ENCODE measurements at regions not wholly inside any gene's neighbourhood (a gene's known extent, or its start where the extent isn't known, plus 50 kb on each side); places are given as distances from the start of the nearest gene placed in this dataset.

DNA sequence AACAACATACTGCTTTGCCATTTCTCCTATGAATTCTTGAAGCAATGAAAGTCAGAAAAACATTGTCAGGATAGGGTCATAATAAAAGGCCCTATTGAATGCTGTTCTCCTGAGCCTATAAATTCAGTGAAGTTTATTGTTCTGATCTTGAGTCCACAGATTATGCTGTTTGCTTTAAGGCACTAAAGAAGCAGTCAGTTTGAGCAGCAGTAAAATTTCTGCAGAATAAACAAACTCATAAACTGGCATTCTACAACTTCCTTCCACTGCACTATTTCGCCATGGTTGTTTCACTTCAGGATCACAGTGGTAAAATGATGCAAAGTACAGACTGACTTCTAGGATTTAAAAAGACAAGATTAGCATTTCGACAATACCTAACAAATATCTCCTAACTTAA is 503.2 kb downstream of the SH2D4B start:
- DNase-seq (no peak), ATAC-seq (no peak)
- intact Hi-C loops (cut with DNase I; ENCODE audit: low total_unique reads) = no loop called here
- H3K36me3 ChIP-seq = no peaks in the 10 kb centered on the region
- H3K27me3 ChIP-seq = no peaks in the 10 kb centered on the region
- in situ Hi-C loops (cut with MboI; ENCODE audit: low sequenced_read_pairs in 4 of 4) = no loop called here
- H3K4me3 ChIP-seq = no peak overlapping the region
- TF ChIP-seq CTCF (IDR thresholded peaks at IDR 0.05 in 4 of 5, conservative IDR thresholded peaks at IDR 0.05 in 1 of 5) = no peak
- TF ChIP-seq POLR2A (IDR thresholded peaks at IDR 0.05) = no peak
- no peak overlapping the region for H3K27ac ChIP-seq
- no peaks in the 10 kb centered on the region for H3K4me1 ChIP-seq
- peaks cover 0 to 5% (median 0%) of the 10 kb centered on the region in 3 donors for H3K9me3 ChIP-seq

DNA sequence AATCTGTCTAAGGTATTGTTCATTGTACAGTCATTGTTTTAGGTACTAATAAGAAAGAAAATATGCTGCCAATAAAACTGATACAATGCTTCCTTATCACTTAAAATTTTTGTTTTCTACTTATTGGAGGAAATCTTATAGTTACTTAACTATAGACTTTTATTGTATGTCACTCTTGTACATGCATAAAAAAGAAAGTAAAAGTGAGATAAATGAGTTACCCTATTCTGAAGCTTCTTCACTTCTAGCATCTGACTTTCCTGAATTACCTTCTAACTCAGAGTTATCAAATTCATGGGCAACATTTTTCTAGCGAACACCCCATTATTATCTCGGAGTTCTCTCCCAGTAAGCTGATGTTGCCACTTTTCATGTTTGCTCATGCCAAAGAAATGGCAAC is 504.9 kb downstream of the SH2D4B start:
- Histone ChIP-seq H3K4me3 (no peak overlapping the region), H3K4me1 (no peaks in the 10 kb centered on the region), H3K36me3 (no peaks in the 10 kb centered on the region), H3K27me3 (no peaks in the 10 kb centered on the region), H3K27ac (no peak overlapping the region), H3K9me3 (no peaks in the 10 kb centered on the region)
- TF ChIP-seq CTCF (IDR thresholded peaks at IDR 0.05 in 4 of 5, conservative IDR thresholded peaks at IDR 0.05 in 1 of 5) (no peak), POLR2A (IDR thresholded peaks at IDR 0.05) (no peak)
- ATAC-seq (no peak), DNase-seq (no peak)
- intact Hi-C loops (cut with DNase I; ENCODE audit: low total_unique reads) = no loop called here
- in situ Hi-C loops (cut with MboI; ENCODE audit: low sequenced_read_pairs in 4 of 4) = no loop called here

DNA sequence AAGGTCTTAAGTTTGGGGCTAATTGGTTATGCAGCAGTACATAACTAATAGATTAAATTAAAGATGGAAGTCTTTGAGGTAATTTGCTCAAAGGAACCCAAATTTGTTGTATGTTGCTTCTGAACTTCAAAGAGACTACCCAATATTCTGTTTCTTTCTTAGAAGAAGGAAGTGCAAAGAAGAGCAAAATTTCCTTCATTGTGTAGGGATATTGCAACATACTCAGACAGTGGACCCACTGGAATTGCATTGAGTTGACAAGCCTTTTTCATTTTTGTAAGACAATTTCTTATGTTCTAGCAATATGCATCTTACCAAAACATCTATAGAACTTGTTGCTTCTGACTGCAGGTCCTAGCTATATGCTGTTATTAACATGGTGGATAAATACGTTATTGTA is 527.8 kb downstream of the SH2D4B start:
- Histone ChIP-seq H3K9me3 (no peaks in the 10 kb centered on the region), H3K27ac (no peak overlapping the region), H3K36me3 (no peaks in the 10 kb centered on the region), H3K27me3 (no peaks in the 10 kb centered on the region), H3K4me1 (no peaks in the 10 kb centered on the region), H3K4me3 (no peak overlapping the region)
- no peak for ATAC-seq
- TF ChIP-seq CTCF (IDR thresholded peaks at IDR 0.05 in 4 of 5, conservative IDR thresholded peaks at IDR 0.05 in 1 of 5) = no peak
- no peak for TF ChIP-seq POLR2A (IDR thresholded peaks at IDR 0.05)
- no peak for DNase-seq
- in situ Hi-C loops (cut with MboI; ENCODE audit: low sequenced_read_pairs in 4 of 4) = no loop called here
- intact Hi-C loops (cut with DNase I; ENCODE audit: low total_unique reads) = no loop called here

DNA sequence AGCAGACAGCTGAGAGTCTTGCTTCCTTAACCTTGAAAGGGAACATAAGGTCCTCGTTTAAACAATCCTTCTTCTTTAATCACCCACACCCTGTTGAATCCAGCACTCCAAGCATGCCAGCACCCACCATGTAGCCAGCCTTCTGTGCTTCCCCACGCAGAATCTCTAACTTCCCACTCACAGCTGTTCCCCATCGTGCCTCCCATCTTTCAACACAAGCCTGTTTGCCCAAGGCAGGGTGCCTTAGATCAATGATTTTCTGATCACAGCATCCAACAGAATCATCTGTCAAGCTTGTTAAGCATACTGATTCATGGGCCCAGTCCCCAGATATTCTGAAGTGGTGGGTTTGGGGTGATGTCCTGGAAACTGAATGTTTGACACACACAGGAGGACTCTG is 530.8 kb downstream of the SH2D4B start:
- in situ Hi-C loops (cut with MboI; ENCODE audit: low sequenced_read_pairs in 4 of 4) (no loop called here), intact Hi-C loops (cut with DNase I; ENCODE audit: low total_unique reads) (no loop called here)
- no peak for DNase-seq
- H3K9me3 ChIP-seq = no peaks in the 10 kb centered on the region
- no peak overlapping the region for H3K4me3 ChIP-seq
- H3K4me1 ChIP-seq = no peaks in the 10 kb centered on the region
- no peak for TF ChIP-seq CTCF (IDR thresholded peaks at IDR 0.05 in 4 of 5, conservative IDR thresholded peaks at IDR 0.05 in 1 of 5)
- TF ChIP-seq POLR2A (IDR thresholded peaks at IDR 0.05) = no peak
- ATAC-seq = no peak
- H3K36me3 ChIP-seq = no peaks in the 10 kb centered on the region
- no peak overlapping the region for H3K27ac ChIP-seq
- H3K27me3 ChIP-seq = no peaks in the 10 kb centered on the region

DNA sequence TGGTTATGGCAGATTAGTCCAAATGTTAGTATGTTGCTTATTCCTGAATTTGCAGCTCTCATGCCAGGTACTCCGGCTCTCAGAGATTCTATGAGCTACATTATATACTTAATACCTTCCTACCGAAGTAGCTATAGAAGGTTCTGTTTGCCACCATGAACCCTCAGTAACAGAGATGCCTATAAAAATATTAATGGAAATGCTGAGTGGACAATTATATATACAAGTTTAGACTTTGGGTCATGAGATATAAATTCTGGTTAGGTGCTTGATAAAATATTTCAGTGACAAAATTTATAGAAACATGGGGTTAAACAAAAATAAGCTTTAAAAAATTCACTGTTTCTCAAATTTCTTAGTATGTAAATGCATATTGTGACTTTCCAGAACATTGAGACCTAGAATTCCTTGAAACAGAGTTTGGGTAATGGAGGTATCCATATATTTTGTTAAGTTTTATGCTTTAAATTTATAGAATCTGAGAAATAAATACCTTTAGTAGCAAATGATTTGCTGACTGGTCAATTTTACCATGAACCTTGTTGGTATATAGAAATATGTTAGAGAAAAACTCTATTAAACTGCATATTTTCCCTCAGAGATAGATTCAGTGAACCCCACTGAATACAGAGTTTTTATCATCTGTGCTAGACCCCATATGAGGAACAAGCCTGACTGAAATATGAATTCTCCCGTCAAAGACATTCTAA is 533.5 kb downstream of the SH2D4B start:
- no peak for DNase-seq
- H3K4me3 ChIP-seq = no peak overlapping the region
- in situ Hi-C loops (cut with MboI; ENCODE audit: low sequenced_read_pairs in 4 of 4) = no loop called here
- ATAC-seq = no peak
- intact Hi-C loops (cut with DNase I; ENCODE audit: low total_unique reads) = no loop called here
- no peaks in the 10 kb centered on the region for H3K4me1 ChIP-seq
- no peaks in the 10 kb centered on the region for H3K9me3 ChIP-seq
- no peaks in the 10 kb centered on the region for H3K36me3 ChIP-seq
- H3K27ac ChIP-seq = no peak overlapping the region
- TF ChIP-seq POLR2A (IDR thresholded peaks at IDR 0.05) (no peak), CTCF (IDR thresholded peaks at IDR 0.05 in 4 of 5, conservative IDR thresholded peaks at IDR 0.05 in 1 of 5) (no peak)
- H3K27me3 ChIP-seq = no peaks in the 10 kb centered on the region
